Brain microvascular endothelial cell (primary cell): ENCODE measurements at regions not wholly inside any gene's neighbourhood (a gene's known extent, or its start where the extent isn't known, plus 50 kb on each side); places are given as distances from the start of the nearest gene placed in this dataset.
A peak's percentile ranks its signal among the peaks of the same experiment; 100 is the strongest.

Experiments used
- DNase-seq: peaks from one replicate; pipeline ENCODE4 v3.0.0-alpha.2; 2020
- H3K27ac ChIP-seq: fragments of 250-450 bp; sonication (Bioruptor Pico); 2 replicates; pipeline ENCODE4 v1.5.1; 2020; ENCODE audit warnings: mild to moderate bottlenecking, moderate library complexity
- H3K27me3 ChIP-seq: fragments of 250-450 bp; sonication (Bioruptor Pico); replicated peaks from 2 replicates; pipeline ENCODE4 v1.5.1; 2020; ENCODE audit warnings: mild to moderate bottlenecking
- H3K36me3 ChIP-seq: fragments of 250-450 bp; sonication (Bioruptor Pico); replicated peaks from 2 replicates; pipeline ENCODE4 v1.5.1; 2020; ENCODE audit warnings: mild to moderate bottlenecking
- H3K4me3 ChIP-seq: 2 replicates; pipeline ENCODE4 v1.5.1; 2011; ENCODE audit warnings: low read depth, mild to moderate bottlenecking, control low read depth, low read length, moderate library complexity
- CTCF ChIP-seq: IDR thresholded peaks from 2 replicates; pipeline ENCODE4 v1.5.1; 2011; ENCODE audit warnings: low read depth, mild to moderate bottlenecking, moderate library complexity, low read length, control low read depth, inconsistent platforms; ENCODE audit errors: missing control alignments
- in situ Hi-C: cut with HindIII; loops from 2 replicates; pipeline ENCODE4 v1.10.0; 2017; ENCODE audit warnings: low sequenced_read_pairs, low pct_ligation_motif_present

GRCh38 chr2:67503066-67503795 is 106.1 kb downstream of the ETAA1 start:
- Histone ChIP-seq H3K36me3 (no peaks in the 10 kb centered on the region), H3K4me3 (no peak overlapping the region), H3K27ac (peak overlapping the region; percentile 79), H3K27me3 (no peaks in the 10 kb centered on the region)
- DNase-seq, result peak; percentile 70
- in situ Hi-C loops, result no loop called here
- no peak for TF ChIP-seq CTCF

- in situ Hi-C loops, result no loop called here
- no peak overlapping the region for H3K27ac ChIP-seq
- H3K36me3 ChIP-seq, result no peaks in the 10 kb centered on the region
- DNase-seq, result no peak
- H3K27me3 ChIP-seq, result no peaks in the 10 kb centered on the region
- no peak for TF ChIP-seq CTCF
- H3K4me3 ChIP-seq, result no peak overlapping the region
Measured at GRCh38 chr2:67510745-67511144, 113.6 kb downstream of the ETAA1 start.

- in situ Hi-C loops, result no loop called here
- H3K27me3 ChIP-seq, result no peaks in the 10 kb centered on the region
- no peak for DNase-seq
- H3K4me3 ChIP-seq, result no peak overlapping the region
- no peak for TF ChIP-seq CTCF
- H3K36me3 ChIP-seq, result no peaks in the 10 kb centered on the region
- no peak overlapping the region for H3K27ac ChIP-seq
Measured at GRCh38 chr2:67514515-67514914, 117.4 kb downstream of the ETAA1 start.

DNA sequence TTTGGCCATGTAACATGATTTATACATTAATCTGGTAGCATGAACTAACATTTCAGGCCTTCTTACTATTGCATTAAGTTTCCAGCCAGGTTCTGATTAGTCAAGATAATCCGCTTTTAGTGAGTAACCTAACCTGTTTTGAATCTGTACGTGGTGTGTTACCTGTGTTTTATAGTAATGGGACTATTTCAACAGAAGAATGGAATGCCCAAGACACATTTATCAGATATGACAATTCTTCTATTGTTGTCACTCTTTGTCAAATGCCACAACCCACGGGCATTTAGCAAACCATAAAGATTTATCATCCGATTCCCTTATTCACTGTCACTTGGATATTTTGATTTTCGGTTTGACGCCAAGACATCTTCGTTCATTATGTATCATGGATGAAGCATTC is 117.9 kb downstream of the ETAA1 start:
- Histone ChIP-seq H3K27me3 (no peaks in the 10 kb centered on the region), H3K36me3 (no peaks in the 10 kb centered on the region), H3K27ac (no peak overlapping the region), H3K4me3 (no peak overlapping the region)
- no peak for TF ChIP-seq CTCF
- in situ Hi-C loops, result no loop called here
- DNase-seq, result no peak

DNA sequence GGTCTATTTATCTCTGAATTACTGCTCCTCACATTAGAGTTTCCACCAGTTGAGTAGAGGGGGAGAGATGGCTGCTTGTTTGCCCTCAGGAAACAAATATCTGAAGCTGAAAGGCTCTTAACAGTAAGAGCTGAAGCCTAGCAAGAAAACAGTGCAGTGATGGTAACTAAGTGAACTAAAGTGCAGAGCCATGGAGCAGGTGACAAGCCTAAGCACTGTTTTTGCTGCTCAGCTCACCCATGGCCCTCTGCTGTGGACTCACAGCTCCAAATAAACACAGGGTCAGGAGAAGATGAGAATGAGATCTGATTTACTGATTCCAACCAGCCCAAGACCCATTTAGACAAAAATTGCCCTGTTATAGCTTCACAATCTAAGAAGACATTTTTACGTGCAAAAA is 118.4 kb downstream of the ETAA1 start:
- no peak for DNase-seq
- Histone ChIP-seq H3K27ac (no peak overlapping the region), H3K36me3 (no peaks in the 10 kb centered on the region), H3K27me3 (no peaks in the 10 kb centered on the region), H3K4me3 (no peak overlapping the region)
- in situ Hi-C loops, result no loop called here
- no peak for TF ChIP-seq CTCF

DNA sequence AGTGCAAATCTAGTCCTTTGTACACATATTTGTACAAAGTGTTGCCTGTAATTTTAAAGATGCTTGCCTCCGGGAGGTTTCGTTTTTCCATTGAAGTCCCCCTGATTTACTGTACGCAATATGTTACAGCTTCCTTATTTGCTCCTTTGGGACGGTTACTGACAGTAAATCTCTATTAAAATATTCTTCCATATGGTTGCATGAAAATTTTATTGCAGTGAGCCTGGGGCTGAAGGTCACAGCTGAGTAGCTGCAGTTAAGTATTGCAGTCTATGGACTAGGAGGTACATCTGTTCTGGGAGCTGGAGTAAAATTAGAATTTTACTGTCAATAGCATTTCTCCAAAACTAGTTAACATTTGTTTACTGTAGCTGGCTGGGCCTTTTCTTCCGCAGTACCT is 119.2 kb downstream of the ETAA1 start:
- H3K4me3 ChIP-seq, result no peak overlapping the region
- H3K27ac ChIP-seq, result peak overlapping the region; percentile 16
- no peak for TF ChIP-seq CTCF
- H3K36me3 ChIP-seq, result no peaks in the 10 kb centered on the region
- H3K27me3 ChIP-seq, result no peaks in the 10 kb centered on the region
- in situ Hi-C loops, result no loop called here
- DNase-seq, result no peak
